K562 (cell line): ENCODE measurements at regions not wholly inside any gene's neighbourhood (a gene's known extent, or its start where the extent isn't known, plus 50 kb on each side); places are given as distances from the start of the nearest gene placed in this dataset.

Experiments
- ATAC-seq: fragments of 200-7000 bp; cut with Tn5 transposase; 3 replicates; pipeline ENCODE4 v1.9.1; 2020; ENCODE audit warnings: moderate library complexity
- BruUV-seq: library from RNA; stranded (reverse); fragments of 400-500 nt; replicated peaks from 2 replicates; lab custom pipeline; 2021; lab: Mats Ljungman, UMichigan
- CTCF ChIA-PET: fragments of 300-600 bp; formaldehyde crosslinking; extraction: SDS; loops from one replicate; lab custom pipeline; 2021; ENCODE audit warnings: low intra/inter-chr PET ratio; lab: Yijun Ruan, JAX
- POLR2A ChIA-PET: fragments of 300-600, 350-650 bp; sonication (Branson Sonifier 250); formaldehyde crosslinking; extraction: SDS; loops from one replicate; lab custom pipeline; 2021; ENCODE audit warnings: antibody characterized with exemption, inconsistent platforms; lab: Yijun Ruan, JAX
- DNase-seq, 4 experiments: peaks; one replicate each; pipeline versions ENCODE4 v3.0.0 to v3.0.0-alpha.2; 2011 to 2018; ENCODE audit warnings: low spot score in 3 of 4, mixed read lengths in 3 of 4; ENCODE audit errors: extremely low read depth in 1 of 4
- FAIRE-seq: peaks from 2 replicates; lab custom pipeline; 2011; peaks lifted over from hg19 to GRCh38; lab: Jason Lieb, UNC
- H2AFZ ChIP-seq: 2 replicates; pipeline ENCODE4 v1.6.0; 2011; ENCODE audit warnings: low read depth, low read length, control low read depth, inconsistent platforms
- H3K27ac ChIP-seq: fragments of 200-600 bp; 3 replicates; pipeline ENCODE4 v1.8.0; 2011; ENCODE audit warnings: low read depth, mild to moderate bottlenecking, control low read depth, inconsistent platforms, low read length, moderate library complexity, mixed read lengths; ENCODE audit errors: extremely low read depth
- H3K27me3 ChIP-seq, 2 experiments: fragments of 300-600 bp in 1 of 2; 2 replicates in 1 of 2; 3 replicates in 1 of 2; pipeline versions ENCODE4 v1.6.0 to v1.8.0; 2011; ENCODE audit warnings: inconsistent platforms in 2 of 2, low read length in 2 of 2, mild to moderate bottlenecking in 1 of 2, mixed read lengths in 1 of 2, moderate library complexity in 1 of 2; ENCODE audit not compliant: control insufficient read depth in 2 of 2, insufficient read depth in 2 of 2
- H3K36me3 ChIP-seq: fragments of 300-600 bp; 3 replicates; pipeline ENCODE4 v1.8.0; 2011; ENCODE audit warnings: mild to moderate bottlenecking, low read length, inconsistent platforms; ENCODE audit not compliant: control insufficient read depth, insufficient read depth
- H3K4me1 ChIP-seq, 2 experiments: fragments of 200-600 bp in 1 of 2; replicated peaks in 1 of 2; 2 replicates in 1 of 2; 3 replicates in 1 of 2; pipeline versions ENCODE4 v1.5.1 to v1.8.0; 2011; ENCODE audit warnings: inconsistent platforms in 2 of 2, low read length in 2 of 2, mild to moderate bottlenecking in 1 of 2, mixed read lengths in 1 of 2, moderate library complexity in 1 of 2; ENCODE audit not compliant: control insufficient read depth in 2 of 2, insufficient read depth in 2 of 2
- H3K4me2 ChIP-seq: 2 replicates; pipeline ENCODE4 v1.6.1; 2011; ENCODE audit warnings: low read length, control low read depth, inconsistent platforms, mixed read lengths; ENCODE audit not compliant: insufficient read depth
- H3K4me3 ChIP-seq: fragments of 200-600 bp; sonication (generic), shearing (Covaris generic); 2 replicates; pipeline ENCODE4 v1.5.1; 2016; ENCODE audit warnings: control low read depth, inconsistent platforms
- H3K79me2 ChIP-seq: fragments of 200-600 bp; 3 replicates; pipeline ENCODE4 v1.8.0; 2011; ENCODE audit warnings: low read length, inconsistent platforms; ENCODE audit not compliant: control insufficient read depth, insufficient read depth
- H3K9ac ChIP-seq, 2 experiments: 2 replicates each; pipeline versions ENCODE4 v1.6.0 to v1.6.1; 2011; ENCODE audit warnings: low read depth in 2 of 2, low read length in 2 of 2, control low read depth in 1 of 2, inconsistent platforms in 1 of 2, mild to moderate bottlenecking in 1 of 2, mixed read lengths in 1 of 2; ENCODE audit not compliant: insufficient read depth in 1 of 2
- H3K9me1 ChIP-seq: one replicate; pipeline ENCODE4 v1.6.0; 2011; ENCODE audit warnings: inconsistent platforms, mild to moderate bottlenecking, low read length, moderate library complexity; ENCODE audit not compliant: control insufficient read depth, insufficient read depth
- H3K9me3 ChIP-seq: replicated peaks from 2 replicates; pipeline ENCODE4 v1.5.1; 2011; ENCODE audit warnings: low read depth, low read length, inconsistent platforms; ENCODE audit not compliant: control insufficient read depth, insufficient read depth
- H4K20me1 ChIP-seq: replicated peaks from 2 replicates; pipeline ENCODE4 v1.6.1; 2011; ENCODE audit warnings: low read length, inconsistent platforms, mixed read lengths; ENCODE audit not compliant: control insufficient read depth, insufficient read depth
- CBFB ChIP-seq: sonication (generic); formaldehyde crosslinking; IDR thresholded peaks from 2 replicates; pipeline ENCODE4 v1.4.0; 2020; ENCODE audit warnings: mild to moderate bottlenecking, missing genetic modification reagents
- DACH1 ChIP-seq: fragments of 450-650 bp; IDR thresholded peaks from 2 replicates; pipeline ENCODE4 v1.6.1; 2018; ENCODE audit not compliant: partially characterized antibody
- ETV1 ChIP-seq: fragments of 450-650 bp; conservative IDR thresholded peaks from 2 replicates; pipeline ENCODE4 v1.6.1; 2016; ENCODE audit warnings: missing genetic modification characterization, control low read depth, low read depth, missing compliant biosample characterization
- PBX2 ChIP-seq, 2 experiments: IDR thresholded peaks in 1 of 2; conservative IDR thresholded peaks in 1 of 2; 2 replicates each; pipeline ENCODE4 v1.6.1; 2016; ENCODE audit warnings: low read depth in 2 of 2, mild to moderate bottlenecking in 1 of 2, missing compliant biosample characterization in 1 of 2, missing genetic modification characterization in 1 of 2, moderate library complexity in 1 of 2
- POLR2G ChIP-seq: fragments of 200-400 bp; formaldehyde crosslinking; IDR thresholded peaks from 2 replicates; pipeline ENCODE4 v1.6.1; 2017; ENCODE audit warnings: low read depth, mild to moderate bottlenecking, antibody characterized with exemption, low read length, moderate library complexity
- PTTG1 ChIP-seq: fragments of 450-650 bp; IDR thresholded peaks from 2 replicates; pipeline ENCODE4 v1.6.1; 2016; ENCODE audit warnings: low read depth, mild to moderate bottlenecking, missing genetic modification characterization, missing compliant biosample characterization
- ZNF224 ChIP-seq: sonication (generic); formaldehyde crosslinking; IDR thresholded peaks from 2 replicates; pipeline ENCODE4 v1.8.0; 2022; ENCODE audit warnings: mild to moderate bottlenecking, missing genetic modification reagents
- WGBS: fragments of 100-300 bp; shearing (Covaris generic); methylation state at CpG from one replicate; pipeline ENCODE4 v1.1.6; 2016; ENCODE audit warnings: low coverage, mixed read lengths; ENCODE audit not compliant: insufficient coverage; ENCODE audit errors: missing lambda C conversion rate; 5-methylcytosine and 5-hydroxymethylcytosine counted together
- in situ Hi-C: fragments of 300-500 bp; cut with MboI; formaldehyde crosslinking; loops from 4 replicates; pipeline ENCODE4 v1.15.0; 2018; ENCODE audit warnings: inconsistent platforms, mixed read lengths
- intact Hi-C: fragments of 100-400 bp; cut with micrococcal nuclease; formaldehyde crosslinking; loops from 2 replicates; pipeline ENCODE4 v1.14.2; 2022

- ChIA-PET POLR2A (interaction anchor here (0.5 to 1.2 kb wide), 2 partner anchors 9 to 10 kb away, joined by 3 to 4 read pairs; no protein-coding TSS in a partner anchor), CTCF (no interaction called here)
- Histone ChIP-seq H3K4me2 (no peak overlapping the region), H3K4me3 (no peak overlapping the region), H3K79me2 (no peaks in the 10 kb centered on the region), H3K4me1 (peaks cover 0 to 2% of the 10 kb centered on the region in 2 experiments; a peak in 1 of 5 replicates), H4K20me1 (no peaks in the 10 kb centered on the region), H3K9me1 (no peaks in the 10 kb centered on the region), H3K27me3 (no peaks in the 10 kb centered on the region), H2AFZ (no peak overlapping the region), H3K36me3 (no peaks in the 10 kb centered on the region), H3K9ac (no peak overlapping the region), H3K9me3 (no peaks in the 10 kb centered on the region), H3K27ac (no peak overlapping the region)
- DNase-seq (no peak), FAIRE-seq (no peak), ATAC-seq (peak; percentile 43)
- intact Hi-C loops (no loop called here), in situ Hi-C loops (no loop called here)
- TF ChIP-seq CBFB (no peak), DACH1 (no peak), PTTG1 (tag) (no peak), POLR2G (0 out of 2 replicates have a peak, but pooled peaks have one; percentile 39), ETV1 (tag) (no peak), PBX2 (CRISPR knock-in tag; IDR thresholded peaks at IDR 0.05; ENCODE audit: low read depth) (no peak), PBX2 (tag; conservative IDR thresholded peaks at IDR 0.05; ENCODE audit: low read depth) (no peak), ZNF224 (CRISPR knock-in tag) (no peak)
- no TSS peak for BruUV-seq
- 5% methylated on average over 5 of the region's 5 CpGs for whole genome bisulfite sequencing
Observed at GRCh38 chr7:119572541-119572940, 700.4 kb upstream of the KCND2 start.
